ENCODE measurements at regions not wholly inside any gene's neighbourhood (a gene's known extent, or its start where the extent isn't known, plus 50 kb on each side); places are given as distances from the start of the nearest gene placed in this dataset.

GRCh38 chr21:36624105-36624504 is 74.8 kb upstream of the SIM2 start:
- TF ChIP-seq CTCF (IDR thresholded peaks at IDR 0.05): no peak
- no peak for TF ChIP-seq POLR2A (IDR thresholded peaks at IDR 0.05)
